Type B pancreatic cell (in vitro differentiated cells): ENCODE measurements at regions not wholly inside any gene's neighbourhood (a gene's known extent, or its start where the extent isn't known, plus 50 kb on each side); places are given as distances from the start of the nearest gene placed in this dataset.

ENCODE experiments used
- DNase-seq: peaks from one replicate; pipeline ENCODE4 v3.0.0; 2021; ENCODE audit warnings: mixed read lengths; ENCODE audit not compliant: unreplicated experiment; ENCODE audit errors: extremely low spot score
- H3K27ac Mint-ChIP-seq: 2 replicates; pipeline ENCODE4 v1.8.0; 2021; ENCODE audit warnings: mild to moderate bottlenecking, mixed read lengths
- H3K27me3 Mint-ChIP-seq: 2 replicates; pipeline ENCODE4 v1.8.0; 2021; ENCODE audit warnings: mixed read lengths
- H3K36me3 Mint-ChIP-seq: 2 replicates; pipeline ENCODE4 v1.8.0; 2021; ENCODE audit warnings: mixed read lengths
- H3K4me1 Mint-ChIP-seq: one replicate; pipeline ENCODE4 v1.8.0; 2021; ENCODE audit warnings: mixed read lengths; ENCODE audit not compliant: unreplicated experiment
- H3K4me3 Mint-ChIP-seq: 2 replicates; pipeline ENCODE4 v1.8.0; 2021; ENCODE audit warnings: mild to moderate bottlenecking, mixed read lengths
- H3K9me3 Mint-ChIP-seq: 2 replicates; pipeline ENCODE4 v1.8.0; 2021; ENCODE audit warnings: mixed read lengths
- TF ChIP-seq, protein P1 (sequence below): fragments of 200-600 bp; sonication (generic); conservative IDR thresholded peaks from 2 replicates; pipeline ENCODE4 v1.5.0; 2021; ENCODE audit warnings: antibody characterized with exemption, mild to moderate bottlenecking

GRCh38 chr17:34761646-34762045 lies 182.3 kb downstream of the TMEM132E start:
- Mint-ChIP-seq H3K4me1 (no peaks in the 10 kb centered on the region), H3K4me3 (no peak overlapping the region), H3K27ac (no peak overlapping the region), H3K36me3 (no peaks in the 10 kb centered on the region), H3K27me3 (peaks cover 41% of the 10 kb centered on the region), H3K9me3 (no peaks in the 10 kb centered on the region)
- TF ChIP-seq, protein P1, sequence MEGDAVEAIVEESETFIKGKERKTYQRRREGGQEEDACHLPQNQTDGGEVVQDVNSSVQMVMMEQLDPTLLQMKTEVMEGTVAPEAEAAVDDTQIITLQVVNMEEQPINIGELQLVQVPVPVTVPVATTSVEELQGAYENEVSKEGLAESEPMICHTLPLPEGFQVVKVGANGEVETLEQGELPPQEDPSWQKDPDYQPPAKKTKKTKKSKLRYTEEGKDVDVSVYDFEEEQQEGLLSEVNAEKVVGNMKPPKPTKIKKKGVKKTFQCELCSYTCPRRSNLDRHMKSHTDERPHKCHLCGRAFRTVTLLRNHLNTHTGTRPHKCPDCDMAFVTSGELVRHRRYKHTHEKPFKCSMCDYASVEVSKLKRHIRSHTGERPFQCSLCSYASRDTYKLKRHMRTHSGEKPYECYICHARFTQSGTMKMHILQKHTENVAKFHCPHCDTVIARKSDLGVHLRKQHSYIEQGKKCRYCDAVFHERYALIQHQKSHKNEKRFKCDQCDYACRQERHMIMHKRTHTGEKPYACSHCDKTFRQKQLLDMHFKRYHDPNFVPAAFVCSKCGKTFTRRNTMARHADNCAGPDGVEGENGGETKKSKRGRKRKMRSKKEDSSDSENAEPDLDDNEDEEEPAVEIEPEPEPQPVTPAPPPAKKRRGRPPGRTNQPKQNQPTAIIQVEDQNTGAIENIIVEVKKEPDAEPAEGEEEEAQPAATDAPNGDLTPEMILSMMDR, result no peak
- no peak for DNase-seq

DNA sequence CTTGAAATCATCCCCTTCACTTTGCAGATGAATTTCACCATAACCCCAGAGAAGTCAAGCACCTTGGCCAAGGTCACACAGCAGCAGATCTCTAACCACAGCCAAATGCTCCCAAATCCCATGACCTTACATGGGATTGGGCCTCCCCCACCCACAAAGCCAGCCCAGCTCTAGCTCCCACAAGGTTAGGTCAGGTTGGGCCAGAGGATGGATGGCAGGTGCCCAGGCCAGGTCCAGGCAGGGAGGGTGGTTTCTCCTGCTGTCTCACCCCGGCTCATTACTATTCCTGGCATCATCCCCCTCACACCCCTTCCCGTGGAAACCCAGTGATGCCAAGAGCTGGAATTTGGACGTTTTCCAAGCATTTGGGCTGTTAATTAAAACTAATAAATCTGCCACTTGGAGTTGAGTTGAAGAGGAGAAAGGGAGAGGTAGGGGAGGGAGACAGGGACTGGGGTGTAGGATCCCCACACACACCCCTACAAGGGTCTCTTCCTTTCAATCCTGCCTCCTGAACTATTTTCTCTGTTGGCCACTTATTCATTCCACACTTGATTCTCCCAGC lies 181.6 kb downstream of the TMEM132E start:
- TF ChIP-seq, protein P1, result no peak
- Mint-ChIP-seq H3K4me3 (no peak overlapping the region), H3K36me3 (no peaks in the 10 kb centered on the region), H3K27me3 (peaks cover 43% of the 10 kb centered on the region), H3K4me1 (peaks cover 2% of the 10 kb centered on the region), H3K9me3 (no peaks in the 10 kb centered on the region), H3K27ac (no peak overlapping the region)
- DNase-seq, result no peak

- H3K4me1 Mint-ChIP-seq, result peaks cover 9% of the 10 kb centered on the region
- peaks cover 50% of the 10 kb centered on the region for H3K27me3 Mint-ChIP-seq
- no peak for DNase-seq
- no peaks in the 10 kb centered on the region for H3K9me3 Mint-ChIP-seq
- H3K36me3 Mint-ChIP-seq, result no peaks in the 10 kb centered on the region
- H3K27ac Mint-ChIP-seq, result no peak overlapping the region
- TF ChIP-seq, protein P1, result no peak
- no peak overlapping the region for H3K4me3 Mint-ChIP-seq
Measured at GRCh38 chr17:34758718-34759117, 179.3 kb downstream of the TMEM132E start.

GRCh38 chr17:34758316-34758715 lies 178.9 kb downstream of the TMEM132E start:
- Mint-ChIP-seq H3K4me3 (no peak overlapping the region), H3K36me3 (no peaks in the 10 kb centered on the region), H3K27me3 (peaks cover 50% of the 10 kb centered on the region), H3K27ac (no peak overlapping the region), H3K9me3 (no peaks in the 10 kb centered on the region), H3K4me1 (peaks cover 9% of the 10 kb centered on the region)
- TF ChIP-seq, protein P1, result no peak
- no peak for DNase-seq

DNA sequence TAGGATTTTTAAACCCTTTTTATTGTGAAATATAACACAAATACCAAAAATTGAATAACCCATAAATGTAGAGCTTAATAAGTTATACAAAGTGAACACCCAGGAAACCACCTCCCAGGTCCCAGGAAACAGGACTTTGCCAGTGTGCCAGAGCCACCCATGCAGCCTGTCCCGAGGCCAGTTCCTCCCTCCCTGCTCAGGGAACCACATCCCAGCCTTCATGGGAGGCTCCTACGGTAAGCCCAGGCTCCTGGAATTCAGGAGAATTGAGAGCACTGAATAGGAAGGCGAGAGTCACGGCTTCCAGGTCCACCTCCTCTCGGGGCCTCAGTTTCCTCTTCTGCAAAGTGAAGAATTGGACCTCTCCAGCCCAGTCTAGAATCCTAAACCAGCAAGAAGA lies 178.2 kb downstream of the TMEM132E start:
- peaks cover 9% of the 10 kb centered on the region for H3K4me1 Mint-ChIP-seq
- no peak overlapping the region for H3K27ac Mint-ChIP-seq
- TF ChIP-seq, protein P1, result no peak
- no peaks in the 10 kb centered on the region for H3K36me3 Mint-ChIP-seq
- no peak overlapping the region for H3K4me3 Mint-ChIP-seq
- peaks cover 50% of the 10 kb centered on the region for H3K27me3 Mint-ChIP-seq
- no peaks in the 10 kb centered on the region for H3K9me3 Mint-ChIP-seq
- DNase-seq, result no peak

- H3K4me1 Mint-ChIP-seq, result peaks cover 9% of the 10 kb centered on the region
- H3K27ac Mint-ChIP-seq, result no peak overlapping the region
- H3K27me3 Mint-ChIP-seq, result peaks cover 51% of the 10 kb centered on the region
- no peaks in the 10 kb centered on the region for H3K36me3 Mint-ChIP-seq
- H3K9me3 Mint-ChIP-seq, result no peaks in the 10 kb centered on the region
- H3K4me3 Mint-ChIP-seq, result no peak overlapping the region
- TF ChIP-seq, protein P1, result no peak
- DNase-seq, result no peak
Measured at GRCh38 chr17:34757106-34757505, 177.7 kb downstream of the TMEM132E start.
